ENCODE measurements at regions not wholly inside any gene's neighbourhood (a gene's known extent, or its start where the extent isn't known, plus 50 kb on each side); places are given as distances from the start of the nearest gene placed in this dataset.
"Not testable (repeated sequence)": the region's sequence is repeated elsewhere in the genome, so short reads cannot be mapped to it uniquely, and the experiment has no call there.

GRCh38 chr6:168960551-168961263 is 292.9 kb downstream of the THBS2 start:
- FAIRE-seq, result no peak

- no peak for FAIRE-seq
Measured at GRCh38 chr6:168959696-168960095, 293.9 kb downstream of the THBS2 start.

- no peak for FAIRE-seq
Measured at GRCh38 chr6:168956884-168957730, 296.5 kb downstream of the THBS2 start.

GRCh38 chr6:168956141-168956838 is 297.4 kb downstream of the THBS2 start:
- FAIRE-seq, result no peak

GRCh38 chr6:168953461-168953860 is 300.2 kb downstream of the THBS2 start:
- FAIRE-seq, result no peak

GRCh38 chr6:168951217-168951616 is 302.4 kb downstream of the THBS2 start:
- no peak for FAIRE-seq

- FAIRE-seq, result no peak
Measured at GRCh38 chr6:168950858-168951214, 302.8 kb downstream of the THBS2 start.

GRCh38 chr6:168949981-168950857 is 303.4 kb downstream of the THBS2 start:
- no peak for FAIRE-seq

- FAIRE-seq, result no peak
Measured at GRCh38 chr6:168948990-168949531, 304.6 kb downstream of the THBS2 start.

- no peak for FAIRE-seq
Measured at GRCh38 chr6:168948002-168948401, 305.6 kb downstream of the THBS2 start.

GRCh38 chr6:168943231-168943905 is 310.3 kb downstream of the THBS2 start:
- no peak for FAIRE-seq

GRCh38 chr6:168942646-168943045 is 311.0 kb downstream of the THBS2 start:
- FAIRE-seq, result no peak

- no peak for FAIRE-seq
Measured at GRCh38 chr6:168941036-168941435, 312.6 kb downstream of the THBS2 start.

GRCh38 chr6:168939796-168940195 is 313.9 kb downstream of the THBS2 start:
- FAIRE-seq, result no peak

GRCh38 chr6:168939041-168939440 is 314.6 kb downstream of the THBS2 start:
- no peak for FAIRE-seq

- FAIRE-seq, result no peak
Measured at GRCh38 chr6:168938546-168938945, 315.1 kb downstream of the THBS2 start.

- FAIRE-seq, result no peak
Measured at GRCh38 chr6:168937054-168937453, 316.6 kb downstream of the THBS2 start.

- FAIRE-seq, result no peak
Measured at GRCh38 chr6:168935628-168936010, 318.0 kb downstream of the THBS2 start.

- FAIRE-seq, result no peak
Measured at GRCh38 chr6:168934660-168935627, 318.7 kb downstream of the THBS2 start.

- FAIRE-seq, result not testable (repeated sequence)
Measured at GRCh38 chr6:168932171-168932570, 321.5 kb downstream of the THBS2 start.

Measured in colon (tissue), 2 donors.